Colonic mucosa (tissue), 4 donors: ENCODE measurements at regions not wholly inside any gene's neighbourhood (a gene's known extent, or its start where the extent isn't known, plus 50 kb on each side); places are given as distances from the start of the nearest gene placed in this dataset.
"Not testable (repeated sequence)": the region's sequence is repeated elsewhere in the genome, so short reads cannot be mapped to it uniquely, and the experiment has no call there.

Experiments used
- DNase-seq: peaks from one replicate; pipeline ENCODE4 v3.0.0-alpha.2; 2020
- H3K27ac ChIP-seq: fragments of 200-600 bp; one replicate; pipeline ENCODE4 v1.8.0; 2021
- H3K27me3 ChIP-seq: fragments of 200-600 bp; one replicate; pipeline ENCODE4 v1.8.0; 2021
- H3K36me3 ChIP-seq: fragments of 200-600 bp; one replicate; pipeline ENCODE4 v1.8.0; 2021
- H3K4me1 ChIP-seq: fragments of 200-600 bp; one replicate; pipeline ENCODE4 v1.8.0; 2021; ENCODE audit warnings: mild to moderate bottlenecking
- H3K4me3 ChIP-seq: fragments of 200-600 bp; one replicate; pipeline ENCODE4 v1.8.0; 2021
- H3K9ac ChIP-seq, 2 donors: one replicate each; pipeline ENCODE4 v1.7.0; 2013; ENCODE audit warnings: control low read depth in 2 of 2, low read depth in 2 of 2, low read length in 2 of 2
- H3K9me3 ChIP-seq: fragments of 200-600 bp; one replicate; pipeline ENCODE4 v1.8.0; 2021
- intact Hi-C: fragments of 100-400 bp; cut with DNase I; formaldehyde crosslinking; loops from one replicate; pipeline ENCODE4 v1.14.1; 2022
- TF ChIP-seq, protein P1 (sequence below): fragments of 200-600 bp; IDR thresholded peaks from one replicate; pipeline ENCODE4 v1.8.0; 2022; ENCODE audit warnings: antibody characterized with exemption, mild to moderate bottlenecking
- donor health status: healthy.
- donor health status: DM: no; HTN: no; CAD: no.
- donor health status: DM: no; HTN: no; CAD: no.

DNA sequence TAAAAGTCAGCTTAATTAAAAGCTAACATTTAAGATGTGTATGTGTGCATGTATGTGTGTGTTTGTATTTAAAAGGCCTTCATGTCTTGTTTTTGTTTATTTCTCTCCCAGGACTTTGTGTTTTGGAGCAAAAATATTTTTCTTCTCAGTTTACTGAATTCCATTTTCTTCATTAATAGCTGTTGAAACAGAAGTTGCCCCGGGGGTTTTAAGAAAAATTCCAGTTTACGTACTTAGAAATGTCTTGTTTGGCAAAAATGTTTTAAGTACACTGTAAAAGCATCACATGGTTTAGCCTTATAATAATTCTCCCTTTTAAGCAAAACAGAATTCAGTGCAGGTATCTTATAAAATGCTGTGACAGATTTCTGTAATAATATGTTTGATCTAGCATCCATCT lies 1233.0 kb upstream of the NRXN1 start:
- H3K9ac ChIP-seq, result no peak overlapping the region
- H3K4me1 ChIP-seq, result no peaks in the 10 kb centered on the region

DNA sequence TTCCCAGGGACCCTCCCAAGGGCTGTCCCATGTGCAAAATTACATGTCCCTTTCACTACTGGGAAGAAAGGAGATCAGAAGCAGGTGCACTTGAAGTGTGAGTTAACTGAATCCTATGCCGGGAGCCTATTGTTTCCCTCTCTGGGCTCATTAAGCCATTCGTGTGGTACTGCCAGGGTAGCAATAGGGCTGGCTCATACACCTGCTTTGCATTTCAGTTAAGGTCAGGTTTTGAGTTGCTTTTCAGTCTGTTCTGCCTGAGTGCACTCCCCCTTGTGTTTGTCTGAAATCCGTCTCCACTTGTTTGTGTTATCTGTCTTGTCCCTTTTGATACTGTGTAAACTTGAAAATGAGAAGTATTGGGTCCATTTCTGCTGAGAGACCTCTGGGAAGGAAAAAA lies 1232.6 kb upstream of the NRXN1 start:
- H3K27ac ChIP-seq, result no peak overlapping the region
- no peak for DNase-seq
- no peak overlapping the region for H3K9ac ChIP-seq
- no peaks in the 10 kb centered on the region for H3K9me3 ChIP-seq
- intact Hi-C loops, result no loop called here
- H3K4me1 ChIP-seq, result no peaks in the 10 kb centered on the region
- TF ChIP-seq, protein P1, sequence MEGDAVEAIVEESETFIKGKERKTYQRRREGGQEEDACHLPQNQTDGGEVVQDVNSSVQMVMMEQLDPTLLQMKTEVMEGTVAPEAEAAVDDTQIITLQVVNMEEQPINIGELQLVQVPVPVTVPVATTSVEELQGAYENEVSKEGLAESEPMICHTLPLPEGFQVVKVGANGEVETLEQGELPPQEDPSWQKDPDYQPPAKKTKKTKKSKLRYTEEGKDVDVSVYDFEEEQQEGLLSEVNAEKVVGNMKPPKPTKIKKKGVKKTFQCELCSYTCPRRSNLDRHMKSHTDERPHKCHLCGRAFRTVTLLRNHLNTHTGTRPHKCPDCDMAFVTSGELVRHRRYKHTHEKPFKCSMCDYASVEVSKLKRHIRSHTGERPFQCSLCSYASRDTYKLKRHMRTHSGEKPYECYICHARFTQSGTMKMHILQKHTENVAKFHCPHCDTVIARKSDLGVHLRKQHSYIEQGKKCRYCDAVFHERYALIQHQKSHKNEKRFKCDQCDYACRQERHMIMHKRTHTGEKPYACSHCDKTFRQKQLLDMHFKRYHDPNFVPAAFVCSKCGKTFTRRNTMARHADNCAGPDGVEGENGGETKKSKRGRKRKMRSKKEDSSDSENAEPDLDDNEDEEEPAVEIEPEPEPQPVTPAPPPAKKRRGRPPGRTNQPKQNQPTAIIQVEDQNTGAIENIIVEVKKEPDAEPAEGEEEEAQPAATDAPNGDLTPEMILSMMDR, result no peak
- H3K4me3 ChIP-seq, result no peak overlapping the region
- no peaks in the 10 kb centered on the region for H3K27me3 ChIP-seq
- H3K36me3 ChIP-seq, result no peaks in the 10 kb centered on the region

More for the DNA sequence above, 1233.0 kb upstream of the NRXN1 start:
- H3K9me3 ChIP-seq, result no peaks in the 10 kb centered on the region
- TF ChIP-seq, protein P1, result no peak
- H3K36me3 ChIP-seq, result no peaks in the 10 kb centered on the region
- intact Hi-C loops, result no loop called here
- no peak overlapping the region for H3K27ac ChIP-seq
- no peaks in the 10 kb centered on the region for H3K27me3 ChIP-seq
- DNase-seq, result no peak
- H3K4me3 ChIP-seq, result no peak overlapping the region

DNA sequence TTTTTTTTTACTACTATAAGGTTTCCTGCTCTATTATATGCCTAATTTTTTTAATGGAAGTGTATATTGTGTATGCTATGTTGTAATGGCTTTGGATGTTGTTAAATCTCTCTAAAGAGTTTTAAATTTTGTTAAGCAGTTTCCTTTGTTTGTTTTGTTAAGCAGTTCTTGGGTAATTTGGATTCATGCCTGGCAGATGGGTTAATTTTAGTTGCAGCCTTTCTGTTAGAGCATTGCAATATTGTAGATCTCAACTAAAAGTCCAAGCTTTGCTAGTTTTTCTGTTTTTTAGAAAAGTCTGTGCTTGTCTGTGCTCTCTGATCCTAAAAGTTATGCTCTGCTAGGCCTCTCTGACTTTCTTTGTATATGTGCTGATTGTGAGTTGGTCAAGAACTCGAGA lies 1229.0 kb upstream of the NRXN1 start:
- Histone ChIP-seq H3K9me3 (no peaks in the 10 kb centered on the region), H3K36me3 (no peaks in the 10 kb centered on the region), H3K27me3 (no peaks in the 10 kb centered on the region), H3K9ac (no peak overlapping the region), H3K4me1 (no peaks in the 10 kb centered on the region), H3K27ac (no peak overlapping the region), H3K4me3 (no peak overlapping the region)
- TF ChIP-seq, protein P1, result no peak
- intact Hi-C loops, result no loop called here
- DNase-seq, result no peak

DNA sequence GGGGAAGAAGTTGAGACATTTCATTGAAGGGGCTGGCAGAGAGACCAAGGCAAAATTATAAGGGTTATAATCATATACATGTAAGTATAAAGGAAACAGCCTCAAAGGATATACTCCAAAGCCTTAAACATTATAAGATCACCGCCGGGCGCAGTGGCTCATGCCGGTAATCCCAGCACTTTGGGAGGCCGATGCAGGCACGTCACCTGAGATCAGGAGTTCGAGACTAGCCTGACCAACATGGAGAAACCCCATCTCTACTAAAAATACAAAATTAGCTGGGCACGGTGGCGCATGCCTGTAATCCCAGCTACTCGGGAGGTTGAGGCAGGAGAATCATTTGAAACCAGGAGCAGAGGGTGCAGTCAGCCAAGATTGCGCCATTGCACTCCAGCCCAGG lies 1227.0 kb upstream of the NRXN1 start:
- H3K27me3 ChIP-seq, H3K9me3 ChIP-seq, intact Hi-C loops, H3K27ac ChIP-seq, H3K4me3 ChIP-seq, H3K9ac ChIP-seq, H3K4me1 ChIP-seq, H3K36me3 ChIP-seq, DNase-seq: not testable (repeated sequence)

DNA sequence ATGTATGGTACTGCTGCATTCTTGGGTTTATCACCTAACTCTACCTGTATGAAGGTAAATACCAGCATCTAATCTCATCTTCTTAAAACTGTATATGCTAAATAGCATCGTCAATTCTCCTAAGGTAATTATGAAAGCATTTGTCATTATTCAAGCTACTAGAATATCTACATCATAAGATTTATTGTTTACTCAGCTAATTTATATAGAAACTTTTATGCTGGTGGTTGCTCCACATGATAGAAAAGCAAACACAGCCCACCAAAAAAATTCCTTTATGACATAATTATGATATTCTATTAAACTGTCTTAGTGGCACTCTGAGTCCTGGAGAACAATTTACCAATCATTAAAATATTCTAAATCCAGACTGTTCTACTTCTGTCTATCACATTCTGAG lies 1226.1 kb upstream of the NRXN1 start:
- no peaks in the 10 kb centered on the region for H3K36me3 ChIP-seq
- H3K27me3 ChIP-seq, result no peaks in the 10 kb centered on the region
- TF ChIP-seq, protein P1, result no peak
- intact Hi-C loops, result no loop called here
- H3K4me1 ChIP-seq, result no peaks in the 10 kb centered on the region
- DNase-seq, result no peak
- H3K27ac ChIP-seq, result no peak overlapping the region
- H3K9me3 ChIP-seq, result no peaks in the 10 kb centered on the region
- no peak overlapping the region for H3K4me3 ChIP-seq
- H3K9ac ChIP-seq, result no peak overlapping the region

DNA sequence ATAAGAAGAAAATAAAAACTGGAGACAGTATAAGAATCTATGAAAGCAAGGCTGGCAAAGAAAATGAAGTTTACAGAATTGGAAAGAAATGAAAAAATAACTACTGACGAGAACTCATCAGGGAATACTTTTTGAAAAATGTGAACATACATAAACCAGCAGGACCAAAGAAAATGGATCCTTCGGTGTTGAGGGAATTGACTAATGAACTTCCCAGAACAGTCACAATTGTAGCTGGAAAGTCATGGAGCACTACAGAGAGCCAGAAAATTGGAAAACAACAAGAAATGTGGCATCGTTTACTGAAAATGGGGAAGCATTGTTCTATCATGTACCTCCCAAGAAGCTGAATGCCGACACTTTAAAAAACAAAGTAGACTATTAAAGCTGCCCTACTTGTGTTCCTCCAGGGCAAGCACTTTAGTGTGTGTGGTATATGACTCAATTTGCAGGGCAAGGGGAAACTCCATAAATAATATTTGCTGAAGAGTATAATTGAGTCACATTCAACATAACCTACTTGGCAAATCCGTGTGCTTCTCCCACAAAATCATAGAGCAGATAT lies 1221.6 kb upstream of the NRXN1 start:
- intact Hi-C loops, result no loop called here
- H3K4me3 ChIP-seq, result no peak overlapping the region
- H3K9ac ChIP-seq, result no peak overlapping the region
- no peaks in the 10 kb centered on the region for H3K27me3 ChIP-seq
- TF ChIP-seq, protein P1, result no peak
- no peaks in the 10 kb centered on the region for H3K9me3 ChIP-seq
- DNase-seq, result no peak
- no peaks in the 10 kb centered on the region for H3K36me3 ChIP-seq
- no peak overlapping the region for H3K27ac ChIP-seq
- H3K4me1 ChIP-seq, result no peaks in the 10 kb centered on the region
